ENCODE measurements at regions not wholly inside any gene's neighbourhood (a gene's known extent, or its start where the extent isn't known, plus 50 kb on each side); places are given as distances from the start of the nearest gene placed in this dataset.
"Not testable (repeated sequence)": the region's sequence is repeated elsewhere in the genome, so short reads cannot be mapped to it uniquely, and the experiment has no call there.

DNA sequence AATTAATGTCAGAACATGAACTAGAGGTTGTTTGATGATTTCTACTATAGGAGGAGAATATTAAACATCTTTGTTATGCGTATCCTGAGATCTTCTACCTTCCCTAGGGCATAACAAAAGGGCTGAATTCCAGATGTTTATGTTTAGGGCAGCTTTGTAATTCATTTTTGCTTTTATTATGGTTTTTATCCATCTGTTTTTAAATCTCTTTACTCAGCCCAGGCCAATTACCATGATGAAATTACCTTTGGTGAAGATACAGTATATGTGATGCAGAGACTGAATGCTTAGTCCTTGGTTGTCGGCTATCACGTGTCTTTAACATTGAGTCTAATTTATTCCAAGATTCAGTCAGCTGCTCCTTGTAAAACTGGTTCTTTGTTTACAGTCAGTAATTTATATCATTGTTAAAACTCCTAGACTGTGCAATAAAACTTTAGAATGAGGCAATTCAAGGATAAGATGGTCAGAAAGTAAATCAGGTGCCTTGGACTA is 176.9 kb downstream of the CTH start:
- no peak overlapping the region for H3K27ac ChIP-seq (ENCODE audit: insufficient read length, low read depth, low read length)
- peaks cover 5 to 20% (median 16%) of the 10 kb centered on the region in 3 experiments; a peak in 6 of 7 replicates for H3K36me3 Mint-ChIP-seq (ENCODE audit: insufficient read depth in 1 of 3, low read depth in 3 of 3)
- no peak overlapping the region for H3K23ac ChIP-seq (ENCODE audit: insufficient read length, low read depth, low read length)
- H2BK5ac ChIP-seq (ENCODE audit: insufficient read length, low read length) = no peak overlapping the region
- no peak overlapping the region for H3K18ac ChIP-seq (ENCODE audit: insufficient read length, low read depth, low read length)
- no peak overlapping the region; a peak in 1 of 5 replicates for H3K4me3 Mint-ChIP-seq
- no peak overlapping the region for H4K91ac ChIP-seq (ENCODE audit: insufficient read length, low read depth, low read length)
- peak overlapping the region in 2 of 3 experiments; percentile 80 to 84; a peak in 4 of 7 replicates for H3K27ac Mint-ChIP-seq
- H2BK20ac ChIP-seq (ENCODE audit: low read depth, low read length, poor library complexity, severe bottlenecking) = no peak overlapping the region
- peaks cover 6% of the 10 kb centered on the region; the same call in 1 of the 2 replicates for H3K4me1 ChIP-seq (ENCODE audit: insufficient read depth, low read length)
- H3K79me1 ChIP-seq (ENCODE audit: insufficient read depth, low read depth, low read length, poor library complexity, severe bottlenecking) = no peaks in the 10 kb centered on the region
- no peak overlapping the region for H2AK5ac ChIP-seq (ENCODE audit: insufficient read length, low read length)
- H3K4me1 Mint-ChIP-seq = peaks cover 39 to 41% of the 10 kb centered on the region in 2 experiments
- H3K4me2 ChIP-seq (ENCODE audit: insufficient read depth, insufficient read length, low read length) = peak overlapping the region; percentile 12
- H3K9me3 Mint-ChIP-seq = peaks cover 18 to 22% of the 10 kb centered on the region in 2 experiments
- H4K20me1 ChIP-seq (ENCODE audit: control insufficient read depth, insufficient read depth, insufficient read length) = no peaks in the 10 kb centered on the region
- H3K27me3 Mint-ChIP-seq (ENCODE audit: low read depth) = 0 out of 2 replicates have a peak, but pooled peaks cover 1% of the 10 kb centered on the region
- no peak overlapping the region for H3K9ac ChIP-seq (ENCODE audit: extremely low read depth, insufficient read length, low read length)
- H3K79me2 ChIP-seq (ENCODE audit: insufficient read depth, low read length) = no peaks in the 10 kb centered on the region
- no peak overlapping the region for H4K8ac ChIP-seq (replicated peaks; ENCODE audit: insufficient read length, low read depth, low read length)
- H3K23me2 ChIP-seq (ENCODE audit: insufficient read length, low read depth, low read length, poor library complexity, severe bottlenecking) = no peaks in the 10 kb centered on the region
- H2BK12ac ChIP-seq (ENCODE audit: insufficient read length, low read depth, low read length) = no peak overlapping the region
- H2BK120ac ChIP-seq (ENCODE audit: low read depth, low read length, poor library complexity, severe bottlenecking) = no peak overlapping the region
- no peak overlapping the region for H4K5ac ChIP-seq (ENCODE audit: insufficient read length, low read depth, low read length)
- H3K27me3 ChIP-seq (ENCODE audit: insufficient read depth, low read length) = no peaks in the 10 kb centered on the region
- no CpG with 5 or more reads among the region's 3 CpGs for WGBS (ENCODE audit: extremely low coverage, insufficient read length, low lambda C conversion rate)
- H2BK15ac ChIP-seq (ENCODE audit: low read depth, low read length) = no peak overlapping the region
- no peak overlapping the region for H2AFZ ChIP-seq (ENCODE audit: low read length)
- no peak overlapping the region for H3K56ac ChIP-seq (ENCODE audit: insufficient read length, low read depth, low read length)
- no peak overlapping the region for H3K14ac ChIP-seq (ENCODE audit: insufficient read depth, low read length)
- TF ChIP-seq, protein P1, sequence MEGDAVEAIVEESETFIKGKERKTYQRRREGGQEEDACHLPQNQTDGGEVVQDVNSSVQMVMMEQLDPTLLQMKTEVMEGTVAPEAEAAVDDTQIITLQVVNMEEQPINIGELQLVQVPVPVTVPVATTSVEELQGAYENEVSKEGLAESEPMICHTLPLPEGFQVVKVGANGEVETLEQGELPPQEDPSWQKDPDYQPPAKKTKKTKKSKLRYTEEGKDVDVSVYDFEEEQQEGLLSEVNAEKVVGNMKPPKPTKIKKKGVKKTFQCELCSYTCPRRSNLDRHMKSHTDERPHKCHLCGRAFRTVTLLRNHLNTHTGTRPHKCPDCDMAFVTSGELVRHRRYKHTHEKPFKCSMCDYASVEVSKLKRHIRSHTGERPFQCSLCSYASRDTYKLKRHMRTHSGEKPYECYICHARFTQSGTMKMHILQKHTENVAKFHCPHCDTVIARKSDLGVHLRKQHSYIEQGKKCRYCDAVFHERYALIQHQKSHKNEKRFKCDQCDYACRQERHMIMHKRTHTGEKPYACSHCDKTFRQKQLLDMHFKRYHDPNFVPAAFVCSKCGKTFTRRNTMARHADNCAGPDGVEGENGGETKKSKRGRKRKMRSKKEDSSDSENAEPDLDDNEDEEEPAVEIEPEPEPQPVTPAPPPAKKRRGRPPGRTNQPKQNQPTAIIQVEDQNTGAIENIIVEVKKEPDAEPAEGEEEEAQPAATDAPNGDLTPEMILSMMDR (conservative IDR thresholded peaks at IDR 0.05) = no peak
- H3T11ph ChIP-seq (ENCODE audit: low read length) = no peak overlapping the region
- no peak for DNase-seq
- H3K9me3 ChIP-seq (ENCODE audit: control insufficient read depth, low read depth, low read length) = no peaks in the 10 kb centered on the region
- H3K4ac ChIP-seq (ENCODE audit: low read depth, low read length) = no peak overlapping the region

DNA sequence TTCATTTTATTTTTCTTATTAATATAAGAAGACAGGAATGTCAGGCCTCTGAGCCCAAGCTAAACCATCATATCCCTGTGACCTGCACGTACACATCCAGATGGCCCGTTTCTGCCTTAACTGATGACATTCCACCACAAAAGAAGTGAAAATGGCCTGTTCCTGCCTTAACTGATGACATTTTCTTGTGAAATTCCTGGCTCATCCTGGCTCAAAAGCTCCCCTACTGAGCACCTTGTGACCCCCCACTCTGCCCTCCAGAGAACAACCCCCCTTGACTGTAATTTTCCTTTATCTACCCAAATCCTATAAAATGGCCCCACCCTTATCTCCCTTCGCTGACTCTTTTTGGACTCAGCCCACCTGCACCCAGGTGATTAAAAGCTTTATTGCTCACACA is 182.5 kb downstream of the CTH start:
- not testable (repeated sequence) for H3K27me3 ChIP-seq (ENCODE audit: insufficient read depth, low read length); H2BK120ac ChIP-seq (ENCODE audit: low read depth, low read length, poor library complexity, severe bottlenecking); H3K18ac ChIP-seq (ENCODE audit: insufficient read length, low read depth, low read length); H3K4me2 ChIP-seq (ENCODE audit: insufficient read depth, insufficient read length, low read length); H4K8ac ChIP-seq (replicated peaks; ENCODE audit: insufficient read length, low read depth, low read length); H3K27ac ChIP-seq (ENCODE audit: insufficient read length, low read depth, low read length); H3K27me3 Mint-ChIP-seq (ENCODE audit: low read depth); DNase-seq; H2AK5ac ChIP-seq (ENCODE audit: insufficient read length, low read length); H2AFZ ChIP-seq (ENCODE audit: low read length); H3K56ac ChIP-seq (ENCODE audit: insufficient read length, low read depth, low read length); H4K20me1 ChIP-seq (ENCODE audit: control insufficient read depth, insufficient read depth, insufficient read length); H3K23me2 ChIP-seq (ENCODE audit: insufficient read length, low read depth, low read length, poor library complexity, severe bottlenecking); H2BK15ac ChIP-seq (ENCODE audit: low read depth, low read length); H3K23ac ChIP-seq (ENCODE audit: insufficient read length, low read depth, low read length); H3K79me1 ChIP-seq (ENCODE audit: insufficient read depth, low read depth, low read length, poor library complexity, severe bottlenecking); H3K9ac ChIP-seq (ENCODE audit: extremely low read depth, insufficient read length, low read length); H4K91ac ChIP-seq (ENCODE audit: insufficient read length, low read depth, low read length); H3K9me3 ChIP-seq (ENCODE audit: control insufficient read depth, low read depth, low read length); H3K4me1 ChIP-seq (ENCODE audit: insufficient read depth, low read length); H3K4me3 Mint-ChIP-seq; H2BK12ac ChIP-seq (ENCODE audit: insufficient read length, low read depth, low read length); H3T11ph ChIP-seq (ENCODE audit: low read length); H2BK5ac ChIP-seq (ENCODE audit: insufficient read length, low read length); H2BK20ac ChIP-seq (ENCODE audit: low read depth, low read length, poor library complexity, severe bottlenecking); H3K79me2 ChIP-seq (ENCODE audit: insufficient read depth, low read length); H3K4ac ChIP-seq (ENCODE audit: low read depth, low read length); H4K5ac ChIP-seq (ENCODE audit: insufficient read length, low read depth, low read length); H3K14ac ChIP-seq (ENCODE audit: insufficient read depth, low read length)
- Mint-ChIP-seq H3K36me3 (ENCODE audit: insufficient read depth in 1 of 3, low read depth in 3 of 3) (peaks cover 5 to 17% (median 14%) of the 10 kb centered on the region in 3 experiments; a peak in 6 of 7 replicates), H3K27ac (peak overlapping the region in 2 of 3 experiments; percentile 28 to 55; a peak in 4 of 7 replicates), H3K9me3 (peaks cover 12 to 20% of the 10 kb centered on the region in 2 experiments), H3K4me1 (peaks cover 11 to 18% of the 10 kb centered on the region in 2 experiments)
- no CpG with 5 or more reads among the region's 3 CpGs for WGBS (ENCODE audit: extremely low coverage, insufficient read length, low lambda C conversion rate)

Measured in H9 (cell line).